Suprapubic skin (tissue), 4 donors: ENCODE measurements at regions not wholly inside any gene's neighbourhood (a gene's known extent, or its start where the extent isn't known, plus 50 kb on each side); places are given as distances from the start of the nearest gene placed in this dataset.

Experiments
- DNase-seq, 2 donors: peaks; one replicate each; pipeline ENCODE4 v3.0.0-alpha.2; 2019; ENCODE audit warnings: low spot score in 2 of 2
- H3K27ac ChIP-seq: fragments of 200-600 bp; sonication (generic); one replicate; pipeline ENCODE4 v1.5.1; 2019
- H3K27me3 ChIP-seq: fragments of 200-600 bp; sonication (generic); one replicate; pipeline ENCODE4 v1.5.1; 2019
- H3K36me3 ChIP-seq: fragments of 200-600 bp; sonication (generic); one replicate; pipeline ENCODE4 v1.5.1; 2019
- H3K4me1 ChIP-seq: fragments of 200-600 bp; sonication (generic); one replicate; pipeline ENCODE4 v1.5.1; 2019
- H3K4me3 ChIP-seq: fragments of 200-600 bp; sonication (generic); one replicate; pipeline ENCODE4 v1.5.1; 2019; ENCODE audit warnings: mild to moderate bottlenecking
- H3K9me3 ChIP-seq: fragments of 200-600 bp; sonication (generic); one replicate; pipeline ENCODE4 v1.5.1; 2019
- EP300 ChIP-seq: sonication (generic); formaldehyde crosslinking; IDR thresholded peaks from one replicate; pipeline ENCODE4 v1.6.1; 2017; ENCODE audit warnings: antibody characterized with exemption
- POLR2A ChIP-seq, 2 donors: fragments of 450-650 bp; IDR thresholded peaks; one replicate each; pipeline ENCODE4 v1.6.1; 2017; ENCODE audit warnings: antibody characterized with exemption in 2 of 2, mild to moderate bottlenecking in 2 of 2, moderate library complexity in 2 of 2
- POLR2AphosphoS5 ChIP-seq, 3 donors: sonication (generic); formaldehyde crosslinking; IDR thresholded peaks; one replicate each; pipeline ENCODE4 v1.6.1; 2017; ENCODE audit warnings: antibody characterized with exemption in 3 of 3
- WGBS: methylation state at CpG from one replicate; pipeline ENCODE4 v1.1.5; 2018; 5-methylcytosine and 5-hydroxymethylcytosine counted together
- TF ChIP-seq, protein P1 (sequence below), 2 donors: fragments of 200-600 bp in 1 of 2; fragments of 450-650 bp in 1 of 2; sonication (generic) in 1 of 2; IDR thresholded peaks; one replicate each; pipeline ENCODE4 v1.5.1; 2016 to 2019; ENCODE audit warnings: antibody characterized with exemption in 2 of 2, mild to moderate bottlenecking in 1 of 2, moderate library complexity in 1 of 2

DNA sequence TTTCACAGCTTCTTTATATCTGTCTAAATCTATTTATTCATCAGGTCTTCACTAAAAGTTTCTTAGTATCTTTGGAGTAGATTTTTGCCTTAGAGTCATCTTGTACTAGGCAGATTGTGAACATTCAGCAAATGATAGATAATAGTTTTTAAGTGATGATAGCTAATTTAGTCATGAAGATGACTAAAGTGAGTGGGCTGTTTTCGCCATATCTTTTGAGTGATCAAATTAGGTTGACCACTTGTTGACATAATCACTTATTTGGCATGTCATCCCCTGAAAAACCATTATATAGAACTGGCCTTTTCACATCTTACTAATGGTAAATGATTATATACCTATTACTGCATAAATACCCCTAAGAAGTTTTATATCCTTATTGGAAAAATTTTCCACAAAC lies 999.2 kb downstream of the PCDH17 start:
- WGBS, result 88% methylated on average over 1 of the region's 1 CpG
- no peaks in the 10 kb centered on the region for H3K27me3 ChIP-seq
- no peaks in the 10 kb centered on the region for H3K36me3 ChIP-seq
- no peaks in the 10 kb centered on the region for H3K4me1 ChIP-seq
- TF ChIP-seq, protein P1, sequence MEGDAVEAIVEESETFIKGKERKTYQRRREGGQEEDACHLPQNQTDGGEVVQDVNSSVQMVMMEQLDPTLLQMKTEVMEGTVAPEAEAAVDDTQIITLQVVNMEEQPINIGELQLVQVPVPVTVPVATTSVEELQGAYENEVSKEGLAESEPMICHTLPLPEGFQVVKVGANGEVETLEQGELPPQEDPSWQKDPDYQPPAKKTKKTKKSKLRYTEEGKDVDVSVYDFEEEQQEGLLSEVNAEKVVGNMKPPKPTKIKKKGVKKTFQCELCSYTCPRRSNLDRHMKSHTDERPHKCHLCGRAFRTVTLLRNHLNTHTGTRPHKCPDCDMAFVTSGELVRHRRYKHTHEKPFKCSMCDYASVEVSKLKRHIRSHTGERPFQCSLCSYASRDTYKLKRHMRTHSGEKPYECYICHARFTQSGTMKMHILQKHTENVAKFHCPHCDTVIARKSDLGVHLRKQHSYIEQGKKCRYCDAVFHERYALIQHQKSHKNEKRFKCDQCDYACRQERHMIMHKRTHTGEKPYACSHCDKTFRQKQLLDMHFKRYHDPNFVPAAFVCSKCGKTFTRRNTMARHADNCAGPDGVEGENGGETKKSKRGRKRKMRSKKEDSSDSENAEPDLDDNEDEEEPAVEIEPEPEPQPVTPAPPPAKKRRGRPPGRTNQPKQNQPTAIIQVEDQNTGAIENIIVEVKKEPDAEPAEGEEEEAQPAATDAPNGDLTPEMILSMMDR (IDR thresholded peaks at IDR 0.05), result no peak
- TF ChIP-seq POLR2AphosphoS5 (IDR thresholded peaks at IDR 0.05) (no peak), EP300 (no peak), POLR2A (IDR thresholded peaks at IDR 0.05) (no peak)
- H3K4me3 ChIP-seq, result no peak overlapping the region
- H3K9me3 ChIP-seq, result no peaks in the 10 kb centered on the region
- no peak for DNase-seq
- no peak overlapping the region for H3K27ac ChIP-seq

DNA sequence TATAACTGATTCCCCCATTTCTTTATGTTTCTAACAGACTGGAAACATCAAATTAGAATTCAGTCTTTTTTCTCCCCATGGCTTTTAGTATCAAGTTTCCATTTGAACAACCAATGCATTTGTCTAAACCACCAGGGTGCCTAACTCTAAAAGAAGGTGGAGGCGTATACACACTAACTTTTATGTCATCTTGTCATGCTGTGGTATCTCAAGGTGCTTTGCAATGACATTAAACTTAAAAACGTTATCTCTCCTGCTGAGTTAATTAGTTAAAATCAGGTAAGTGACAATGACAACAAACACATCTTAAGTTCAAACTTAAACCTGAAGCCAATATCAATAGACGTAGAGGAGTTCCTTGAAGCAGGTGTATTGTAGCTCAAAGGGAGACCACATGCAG lies 1001.7 kb downstream of the PCDH17 start:
- H3K36me3 ChIP-seq, result no peaks in the 10 kb centered on the region
- 76% methylated on average over 3 of the region's 3 CpGs for WGBS
- no peak for DNase-seq
- H3K4me3 ChIP-seq, result no peak overlapping the region
- no peak overlapping the region for H3K27ac ChIP-seq
- TF ChIP-seq EP300 (no peak), POLR2AphosphoS5 (IDR thresholded peaks at IDR 0.05) (no peak), POLR2A (IDR thresholded peaks at IDR 0.05) (no peak)
- TF ChIP-seq, protein P1 (IDR thresholded peaks at IDR 0.05), result no peak
- H3K4me1 ChIP-seq, result no peaks in the 10 kb centered on the region
- H3K27me3 ChIP-seq, result no peaks in the 10 kb centered on the region
- no peaks in the 10 kb centered on the region for H3K9me3 ChIP-seq

DNA sequence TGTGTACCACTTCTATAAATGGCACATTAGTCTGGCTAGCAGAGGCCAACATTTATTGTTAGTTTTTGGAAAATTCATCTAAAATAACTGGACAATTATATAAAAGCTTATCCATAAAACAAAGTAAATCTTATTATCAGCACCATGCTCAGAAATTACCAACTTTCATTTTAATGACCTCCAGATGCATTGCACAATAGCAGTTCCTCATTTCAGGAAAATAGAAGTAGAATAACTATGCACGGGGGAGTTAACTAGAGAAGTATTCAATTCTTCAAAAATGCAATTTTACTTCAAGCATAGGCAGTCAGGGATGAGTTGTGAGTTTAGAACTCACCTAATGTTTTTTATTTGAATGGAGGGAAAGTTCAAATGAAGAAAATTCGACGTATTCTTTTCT lies 1023.5 kb downstream of the PCDH17 start:
- 57% methylated on average over 3 of the region's 3 CpGs for WGBS
- Histone ChIP-seq H3K4me1 (no peaks in the 10 kb centered on the region), H3K27ac (no peak overlapping the region), H3K27me3 (no peaks in the 10 kb centered on the region), H3K36me3 (no peaks in the 10 kb centered on the region), H3K4me3 (no peak overlapping the region), H3K9me3 (no peaks in the 10 kb centered on the region)
- DNase-seq, result no peak
- TF ChIP-seq POLR2A (IDR thresholded peaks at IDR 0.05), result no peak
- no peak for TF ChIP-seq POLR2AphosphoS5 (IDR thresholded peaks at IDR 0.05)
- TF ChIP-seq, protein P1 (IDR thresholded peaks at IDR 0.05), result no peak
- TF ChIP-seq EP300, result no peak

DNA sequence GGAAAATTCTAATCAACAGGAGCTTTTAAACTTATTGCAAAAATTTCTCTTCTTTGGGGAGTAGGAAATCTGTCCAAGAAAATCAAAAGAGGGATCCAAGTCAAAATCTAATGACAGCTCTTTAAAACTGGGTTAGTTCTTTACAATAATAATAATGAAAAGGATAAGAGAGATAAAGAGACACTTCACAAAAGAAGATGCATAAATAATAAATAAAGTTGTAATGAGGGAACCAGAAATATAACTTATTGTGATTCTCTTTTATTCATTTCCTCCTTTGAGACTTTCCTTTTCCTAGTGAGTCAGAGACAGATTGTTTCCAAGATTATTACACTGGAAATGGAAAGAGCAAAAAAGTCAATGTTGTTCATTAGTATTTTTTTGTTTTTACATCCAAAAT lies 1029.3 kb downstream of the PCDH17 start:
- Histone ChIP-seq H3K4me1 (no peaks in the 10 kb centered on the region), H3K36me3 (no peaks in the 10 kb centered on the region), H3K4me3 (no peak overlapping the region), H3K27me3 (no peaks in the 10 kb centered on the region), H3K27ac (no peak overlapping the region), H3K9me3 (no peaks in the 10 kb centered on the region)
- TF ChIP-seq EP300 (no peak), POLR2AphosphoS5 (IDR thresholded peaks at IDR 0.05) (no peak), POLR2A (IDR thresholded peaks at IDR 0.05) (no peak)
- TF ChIP-seq, protein P1 (IDR thresholded peaks at IDR 0.05), result no peak
- DNase-seq, result no peak

DNA sequence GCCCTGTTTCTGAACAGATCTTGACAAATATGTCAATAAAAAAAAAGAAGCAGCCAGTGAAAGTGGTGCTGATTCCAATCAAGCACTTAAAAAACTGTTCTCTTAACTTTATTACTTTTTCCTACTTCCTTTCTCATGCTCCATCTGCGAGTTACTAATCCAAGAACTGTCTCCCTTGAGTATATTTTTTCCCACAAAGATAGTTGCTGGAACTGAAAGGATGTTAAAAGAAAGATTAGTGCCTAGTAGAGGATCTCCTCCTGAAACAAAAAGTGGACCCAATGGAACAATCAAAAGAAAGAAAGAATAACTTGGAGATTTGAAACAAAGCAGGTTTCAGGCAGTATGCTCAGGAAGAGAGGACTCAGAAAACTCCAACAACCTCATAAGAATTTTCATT lies 1034.8 kb downstream of the PCDH17 start:
- WGBS, result 37% methylated on average over 1 of the region's 1 CpG
- Histone ChIP-seq H3K36me3 (no peaks in the 10 kb centered on the region), H3K27ac (no peak overlapping the region), H3K4me1 (no peaks in the 10 kb centered on the region), H3K9me3 (no peaks in the 10 kb centered on the region), H3K27me3 (no peaks in the 10 kb centered on the region), H3K4me3 (no peak overlapping the region)
- no peak for DNase-seq
- TF ChIP-seq POLR2AphosphoS5 (IDR thresholded peaks at IDR 0.05) (no peak), EP300 (no peak), POLR2A (IDR thresholded peaks at IDR 0.05) (no peak)
- TF ChIP-seq, protein P1 (IDR thresholded peaks at IDR 0.05), result no peak
